GM23248 (cell line): ENCODE measurements at regions not wholly inside any gene's neighbourhood (a gene's known extent, or its start where the extent isn't known, plus 50 kb on each side); places are given as distances from the start of the nearest gene placed in this dataset.

ENCODE experiments used
- EZH2 ChIP-seq: fragments of 200-600 bp; sonication (generic); IDR thresholded peaks from 2 replicates; pipeline ENCODE4 v1.6.1; 2018; ENCODE audit warnings: antibody characterized with exemption, mild to moderate bottlenecking; ENCODE audit not compliant: insufficient read depth, poor library complexity, severe bottlenecking
- EZH2phosphoT487 ChIP-seq: fragments of 200-600 bp; sonication (generic); IDR thresholded peaks from 2 replicates; pipeline ENCODE4 v1.6.1; 2018; ENCODE audit warnings: antibody characterized with exemption, moderate library complexity, mild to moderate bottlenecking, low read depth; ENCODE audit not compliant: insufficient read depth

DNA sequence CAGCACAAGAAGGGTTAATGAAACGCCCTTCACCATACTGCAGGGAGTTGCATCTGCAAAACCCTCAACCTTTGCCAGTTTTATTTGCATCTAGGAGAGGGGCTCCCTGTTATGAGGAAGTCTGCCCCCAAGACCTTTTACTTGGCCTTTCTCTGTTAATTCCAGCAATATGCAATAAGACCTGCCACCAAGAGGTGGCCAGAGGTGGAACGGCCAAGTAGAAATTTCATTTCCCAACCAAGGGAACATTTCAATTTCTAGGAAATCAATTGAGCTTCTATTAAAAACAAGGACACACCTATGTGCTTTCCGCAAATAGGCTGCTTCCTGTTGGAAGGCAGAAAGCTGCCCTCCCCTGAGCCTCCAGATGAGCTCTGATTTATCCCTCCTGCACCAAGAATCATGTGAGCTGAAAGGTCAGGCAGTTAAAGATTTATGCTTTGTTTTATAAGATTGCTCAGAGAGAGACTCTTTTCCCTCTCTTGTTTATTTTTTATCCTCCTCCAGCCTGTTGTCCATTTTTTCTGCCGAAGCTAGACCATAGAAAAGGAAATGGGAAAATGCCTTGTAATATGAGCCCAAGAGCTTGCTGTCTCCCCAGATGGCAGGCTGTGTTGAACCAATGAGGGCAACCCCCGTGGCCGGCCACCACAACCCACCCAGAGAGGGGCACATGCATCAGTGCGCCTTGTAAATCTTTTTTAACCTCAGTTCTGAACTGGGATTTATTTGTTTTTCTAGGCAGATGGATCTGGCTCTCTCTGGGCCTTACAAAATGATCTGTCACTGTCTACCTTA is 572.8 kb downstream of the TLE1 start:
- TF ChIP-seq EZH2phosphoT487 (no peak), EZH2 (no peak)
